NCI-H146 treated with DMSO at 0.1 percent for 48 hours (cell line): ENCODE measurements at regions not wholly inside any gene's neighbourhood (a gene's known extent, or its start where the extent isn't known, plus 50 kb on each side); places are given as distances from the start of the nearest gene placed in this dataset.
"Not testable (repeated sequence)": the region's sequence is repeated elsewhere in the genome, so short reads cannot be mapped to it uniquely, and the experiment has no call there.

Source experiments
- DNase-seq: peaks from one replicate; lab custom pipeline; 2025; ENCODE audit not compliant: unreplicated experiment; lab: John Stamatoyannopoulos, UW

DNA sequence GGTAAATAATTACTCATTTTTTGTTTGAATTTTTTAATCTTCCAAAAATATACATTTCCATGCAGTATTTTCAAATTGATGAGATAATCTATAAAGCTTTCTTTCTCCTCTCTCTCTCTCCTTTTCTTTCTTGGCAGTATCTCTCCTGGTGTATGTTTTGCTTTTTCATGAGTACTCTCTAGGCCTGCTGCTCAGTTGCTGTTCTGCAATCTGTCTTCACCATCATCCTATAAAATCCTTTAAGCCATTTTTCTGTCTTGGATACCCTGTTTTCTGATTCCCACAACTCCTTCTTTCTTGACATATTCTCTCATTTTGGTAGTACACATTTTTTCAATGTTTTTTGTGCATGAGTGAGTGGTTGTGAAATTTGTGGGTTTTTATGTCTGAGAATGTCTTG is 1558.1 kb upstream of the LRRTM3 start:
- no peak for DNase-seq

DNA sequence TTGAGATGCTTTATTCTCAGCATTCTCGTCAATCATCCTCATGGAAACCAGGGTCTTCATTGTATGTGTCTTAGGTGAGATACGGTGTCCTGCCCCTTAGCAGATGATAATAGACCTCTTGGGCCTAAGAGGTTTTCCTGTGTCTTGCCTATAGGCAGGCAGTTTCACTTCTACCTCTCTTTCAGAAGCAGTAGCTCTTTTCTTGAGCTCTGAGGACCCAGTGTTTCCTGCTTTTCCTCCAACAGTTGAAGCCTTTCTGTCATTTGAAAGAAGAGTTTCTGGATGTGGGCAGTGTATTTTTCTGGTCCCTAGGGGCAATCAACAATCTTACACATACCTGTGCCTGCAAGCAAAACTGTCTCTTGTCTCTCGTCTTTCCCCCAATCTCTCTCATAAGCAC is 1550.3 kb upstream of the LRRTM3 start:
- DNase-seq, result no peak

DNA sequence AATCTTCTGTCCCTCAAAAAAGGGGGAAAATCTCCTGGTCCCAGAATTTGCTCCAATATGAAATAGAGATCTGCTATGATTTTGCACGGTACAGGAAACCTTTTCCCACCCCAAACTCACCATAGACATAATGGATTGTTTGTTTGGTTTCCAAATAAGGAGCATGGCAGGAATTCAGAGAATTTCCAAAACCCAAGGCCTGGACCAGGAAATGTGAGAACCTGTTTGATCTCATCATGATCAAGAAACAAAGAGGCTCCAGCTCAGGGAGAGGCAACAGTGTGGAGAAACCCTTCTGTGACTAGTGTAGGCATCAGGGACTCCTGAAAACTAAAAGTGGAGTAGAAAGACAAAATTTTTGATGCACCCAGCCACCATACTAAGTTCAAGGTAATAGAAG is 1548.1 kb upstream of the LRRTM3 start:
- no peak for DNase-seq

DNA sequence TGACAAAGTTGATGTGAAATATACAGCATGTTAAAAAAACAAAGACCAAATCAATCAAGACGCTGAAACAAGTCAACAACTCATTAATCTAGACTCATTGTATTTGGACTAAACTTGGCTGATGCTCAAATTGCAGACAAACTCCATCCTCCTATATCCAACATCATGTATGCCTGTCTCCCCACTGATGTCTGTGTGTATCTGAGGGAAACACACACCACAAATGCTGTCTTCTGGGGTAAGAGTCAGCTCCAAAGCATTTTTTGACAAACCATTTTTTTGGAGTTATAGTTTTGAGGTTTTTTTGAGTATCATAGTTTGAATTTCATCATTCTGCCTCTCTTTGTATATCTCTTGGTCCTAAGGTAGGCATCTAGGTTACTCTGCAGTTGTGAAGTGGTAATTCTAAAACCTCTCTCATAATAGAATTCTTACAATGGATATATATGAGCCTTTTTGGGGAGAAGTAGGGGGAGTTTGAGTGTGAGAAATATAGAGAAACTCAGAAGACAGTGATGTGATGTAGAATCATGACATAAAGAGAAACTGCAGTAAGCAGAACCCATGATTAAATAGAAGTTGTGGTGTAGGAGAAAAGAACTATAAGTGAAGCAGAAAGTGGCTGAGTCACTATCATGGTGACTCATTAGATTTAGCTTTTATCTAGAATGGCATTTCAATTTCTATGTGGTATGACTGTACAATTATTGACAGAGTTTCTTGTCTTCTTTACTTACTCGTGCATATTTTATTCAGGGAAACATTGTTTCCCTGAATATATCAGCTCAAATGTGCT is 1531.1 kb upstream of the LRRTM3 start:
- no peak for DNase-seq

DNA sequence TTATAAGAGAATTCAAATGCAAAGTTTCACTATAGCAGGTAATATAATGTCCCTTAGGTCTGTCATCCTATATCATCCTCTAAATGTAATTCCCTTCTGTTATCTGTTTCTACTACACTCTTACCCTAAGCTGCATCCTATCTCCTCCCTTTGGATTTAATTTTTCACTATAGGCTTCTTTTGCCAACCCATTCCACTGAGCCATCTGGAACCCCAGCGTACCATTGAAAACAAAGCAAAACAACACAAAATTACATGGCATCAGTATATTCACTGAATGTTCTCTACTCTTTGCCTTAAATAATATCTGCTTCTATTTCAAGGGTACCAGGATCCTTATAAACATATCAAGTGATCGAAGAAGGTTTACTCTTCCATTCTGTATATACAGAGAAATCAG is 1530.2 kb upstream of the LRRTM3 start:
- DNase-seq, result no peak

DNA sequence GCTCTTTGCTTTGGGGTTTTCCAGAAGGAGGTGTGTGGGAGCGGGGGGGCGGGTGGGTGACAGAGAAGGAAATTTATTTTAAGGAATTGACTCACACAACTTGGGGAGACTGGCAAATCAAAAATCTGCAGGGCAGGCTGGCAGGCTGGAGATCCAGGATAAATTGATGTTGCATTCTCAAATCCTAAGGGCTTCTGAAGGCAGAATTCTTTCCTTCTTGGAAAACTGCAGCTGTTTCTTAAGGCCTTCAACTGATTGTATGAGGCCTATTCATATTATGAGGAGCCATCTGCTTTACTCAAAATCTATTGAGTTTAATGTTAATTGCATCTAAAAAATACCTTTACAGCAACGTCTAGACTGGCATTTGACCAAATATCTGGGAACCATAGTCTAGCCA is 1528.8 kb upstream of the LRRTM3 start:
- DNase-seq, result no peak

DNA sequence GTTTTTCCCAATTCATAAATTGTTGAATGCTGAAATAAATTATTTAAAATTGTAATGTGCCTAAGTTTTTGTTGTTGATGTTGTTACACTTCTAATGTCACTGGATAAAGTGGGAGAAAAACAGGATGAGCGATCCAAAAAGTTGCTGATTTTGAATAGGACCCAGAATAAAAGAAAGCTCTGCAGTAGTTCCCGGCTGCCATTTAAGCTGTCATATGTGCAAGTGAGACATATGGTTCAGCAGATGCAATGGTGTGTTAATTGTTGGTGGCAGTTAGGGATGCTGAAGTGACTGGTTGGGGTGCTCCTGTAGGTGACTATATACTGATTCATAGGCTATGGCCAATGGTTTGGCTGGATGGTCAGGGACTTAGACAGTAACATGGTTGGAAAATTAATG is 1517.4 kb upstream of the LRRTM3 start:
- DNase-seq, result no peak

DNA sequence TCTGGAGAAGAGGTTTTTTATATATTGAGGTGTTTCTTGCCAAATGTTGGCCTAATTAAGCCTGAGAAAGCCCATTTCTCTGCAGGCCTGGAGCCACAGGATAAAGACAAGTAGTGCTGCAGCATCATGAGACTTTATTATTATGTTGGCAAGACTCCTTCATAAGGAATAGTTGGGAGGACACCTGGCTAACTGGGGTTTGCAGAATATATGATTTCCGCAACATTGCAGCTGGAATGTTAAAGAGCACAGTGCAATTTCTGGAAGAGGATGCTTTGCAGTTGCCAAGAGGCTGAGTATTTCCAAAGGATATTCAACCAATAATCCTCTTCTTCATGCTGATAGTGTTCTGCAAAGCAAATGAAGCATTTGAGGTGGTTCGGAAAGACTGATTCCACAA is 1512.8 kb upstream of the LRRTM3 start:
- DNase-seq, result no peak

DNA sequence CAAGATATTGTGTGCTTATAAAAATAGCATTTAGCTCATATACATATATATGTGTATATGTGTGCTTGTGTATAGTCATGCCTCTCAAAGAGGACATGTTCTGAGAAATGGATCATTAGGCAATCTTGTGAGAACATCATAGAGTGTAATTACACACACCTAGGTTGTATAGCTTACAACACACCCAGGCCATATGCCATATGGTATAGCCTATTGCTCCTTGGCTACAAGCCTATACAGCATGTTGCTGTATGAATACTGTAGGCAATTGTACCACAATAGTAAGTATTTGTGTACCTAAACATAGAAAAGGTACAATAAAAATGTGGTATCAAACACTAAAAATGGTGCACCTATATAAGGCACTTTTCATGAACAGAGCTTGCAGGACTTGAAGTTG is 1510.5 kb upstream of the LRRTM3 start:
- no peak for DNase-seq

DNA sequence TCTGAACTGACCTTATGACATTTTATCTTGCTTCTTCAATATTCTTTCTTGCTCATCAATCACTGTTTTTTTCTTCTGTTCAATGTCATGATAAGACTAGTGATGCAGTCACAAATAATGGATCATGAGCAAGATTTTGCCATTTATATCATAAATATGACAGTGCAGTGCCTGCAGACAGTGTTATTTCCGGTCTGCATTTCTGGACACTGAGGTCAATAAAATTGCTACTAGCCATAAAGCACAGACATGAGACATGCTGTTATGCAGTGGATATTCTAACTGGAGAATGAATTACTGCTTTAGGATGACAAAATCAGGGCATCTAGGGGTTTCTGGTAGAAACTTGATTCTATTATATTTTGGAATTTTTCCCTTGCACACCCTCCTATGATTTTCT is 1509.7 kb upstream of the LRRTM3 start:
- no peak for DNase-seq

DNA sequence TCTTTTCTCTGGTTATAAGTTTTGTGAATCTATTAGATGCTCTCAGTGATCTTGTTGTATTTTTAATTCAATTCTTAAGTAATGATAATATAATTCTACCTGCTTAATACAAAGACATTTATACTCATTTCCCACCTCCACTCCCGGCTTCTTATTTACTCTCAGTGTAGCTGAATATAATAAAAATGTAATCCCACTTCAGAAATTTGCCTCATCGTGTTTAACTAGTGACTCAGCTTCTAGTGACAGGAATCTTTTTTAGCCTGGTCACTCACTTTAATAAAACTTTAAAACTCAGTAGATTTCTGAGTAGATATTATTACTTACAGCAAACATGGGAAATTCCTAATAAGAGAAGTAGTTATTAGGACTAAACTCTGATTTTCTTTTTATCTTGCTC is 1506.2 kb upstream of the LRRTM3 start:
- no peak for DNase-seq

DNA sequence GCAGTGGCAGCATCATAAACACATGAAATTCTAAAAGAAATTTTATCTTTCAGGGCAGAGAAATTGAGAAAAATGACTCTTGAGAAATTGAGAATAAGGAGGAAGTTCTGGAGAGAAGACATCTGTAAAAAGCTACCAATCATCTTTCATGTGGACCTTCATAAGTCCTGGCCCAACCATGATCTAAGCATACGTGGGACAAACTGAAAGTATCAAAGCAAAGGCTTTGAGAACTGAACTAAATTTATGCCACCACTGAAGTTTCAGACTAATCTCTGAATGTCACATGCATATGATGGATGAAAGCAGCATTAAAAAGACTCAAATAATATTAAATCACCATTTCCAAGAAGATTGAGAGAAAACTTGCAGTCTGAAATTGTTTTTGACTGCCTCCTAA is 1502.8 kb upstream of the LRRTM3 start:
- no peak for DNase-seq

DNA sequence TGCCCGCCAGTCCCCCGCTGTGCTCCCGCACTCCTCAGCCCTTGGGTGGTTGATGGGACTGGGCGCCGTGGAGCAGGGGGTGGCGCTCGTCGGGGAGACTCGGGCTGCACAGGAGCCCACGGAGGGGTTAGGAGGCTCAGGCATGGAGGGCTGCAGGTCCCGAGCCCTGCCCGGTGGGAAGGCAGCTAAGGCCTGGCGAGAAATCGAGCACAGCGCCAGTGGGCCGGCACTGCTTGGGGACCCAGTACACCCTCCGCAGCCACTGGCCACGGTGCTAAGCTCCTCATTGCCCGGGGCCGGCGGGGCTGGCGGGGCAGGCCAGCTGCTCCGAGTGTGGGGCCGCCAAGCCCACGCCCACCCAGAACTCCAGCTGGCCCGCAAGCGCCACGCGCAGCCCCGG is 1496.5 kb upstream of the LRRTM3 start:
- not testable (repeated sequence) for DNase-seq

DNA sequence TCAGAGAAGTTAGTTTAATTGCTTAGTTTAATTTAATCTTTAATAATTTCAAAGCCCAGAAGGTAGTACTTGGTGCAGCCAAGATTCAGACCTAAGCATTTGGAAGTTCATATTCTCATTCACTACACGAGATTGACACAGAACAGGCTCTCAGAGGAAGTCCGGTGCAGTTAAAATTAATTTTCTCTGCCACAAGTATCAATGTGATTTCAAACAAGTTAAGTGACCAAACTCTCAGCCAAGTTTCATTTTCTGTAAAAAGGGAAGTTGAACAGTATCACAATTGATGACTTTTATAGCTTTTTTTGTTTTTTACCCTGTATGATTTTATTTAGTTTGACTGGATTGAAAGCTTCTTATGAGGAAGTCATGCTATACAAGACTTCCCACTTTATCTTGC is 1494.9 kb upstream of the LRRTM3 start:
- no peak for DNase-seq

DNA sequence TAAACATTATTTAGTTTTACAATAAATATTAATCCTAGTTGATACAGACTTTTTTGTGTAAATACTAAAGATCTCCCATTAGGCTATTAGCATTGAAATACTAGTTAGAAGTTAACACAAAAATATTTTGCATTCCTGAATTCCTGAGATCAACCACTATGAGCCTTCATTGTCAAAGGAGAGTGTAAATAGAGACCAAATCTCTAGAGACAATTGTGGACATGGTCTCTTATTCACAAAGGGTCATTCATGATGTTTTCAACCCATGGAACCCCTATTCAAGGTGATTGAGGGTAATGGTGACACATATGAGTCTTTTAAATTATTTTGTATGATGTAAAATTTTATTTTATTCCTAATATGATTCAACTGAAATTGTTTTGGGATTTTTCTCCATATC is 1454.8 kb upstream of the LRRTM3 start:
- DNase-seq, result no peak

DNA sequence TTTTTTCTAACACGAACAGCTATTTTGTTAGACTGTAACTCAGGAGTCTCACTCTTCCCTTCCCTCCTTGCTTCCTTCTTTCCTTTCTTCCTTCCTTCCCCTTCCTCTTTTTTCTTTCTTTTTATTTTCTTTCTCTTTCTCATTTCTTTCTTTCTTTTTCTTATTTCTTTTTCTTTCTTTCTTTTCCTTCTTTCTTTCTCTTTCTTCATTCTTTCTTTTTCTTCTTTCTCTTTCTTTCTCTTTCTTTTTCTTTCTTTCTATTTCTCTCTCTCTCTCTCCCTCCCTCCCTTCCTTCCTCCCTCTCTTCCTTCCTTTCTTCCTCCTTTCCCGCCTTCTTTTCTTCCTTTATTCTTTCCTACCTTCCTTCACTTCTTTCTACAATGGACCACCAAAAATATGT is 1443.0 kb upstream of the LRRTM3 start:
- no peak for DNase-seq

DNA sequence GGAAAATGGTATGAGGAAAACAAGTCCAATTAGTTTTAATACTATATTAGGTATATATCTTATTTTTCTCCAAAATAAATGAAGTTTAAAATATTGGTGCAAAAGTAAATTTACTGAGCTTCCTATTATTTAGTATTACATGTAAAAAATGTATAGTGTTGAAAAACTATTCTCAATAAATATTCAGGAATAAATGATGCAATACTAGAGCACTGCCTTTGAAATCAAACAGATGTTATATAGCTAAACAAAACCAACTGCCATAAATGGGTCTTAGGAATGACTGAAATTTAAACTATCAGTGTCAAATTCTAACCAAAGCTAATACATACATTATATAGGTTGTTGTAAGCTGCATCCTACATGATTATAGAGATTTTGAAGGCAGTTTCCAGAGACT is 1434.0 kb upstream of the LRRTM3 start:
- no peak for DNase-seq

DNA sequence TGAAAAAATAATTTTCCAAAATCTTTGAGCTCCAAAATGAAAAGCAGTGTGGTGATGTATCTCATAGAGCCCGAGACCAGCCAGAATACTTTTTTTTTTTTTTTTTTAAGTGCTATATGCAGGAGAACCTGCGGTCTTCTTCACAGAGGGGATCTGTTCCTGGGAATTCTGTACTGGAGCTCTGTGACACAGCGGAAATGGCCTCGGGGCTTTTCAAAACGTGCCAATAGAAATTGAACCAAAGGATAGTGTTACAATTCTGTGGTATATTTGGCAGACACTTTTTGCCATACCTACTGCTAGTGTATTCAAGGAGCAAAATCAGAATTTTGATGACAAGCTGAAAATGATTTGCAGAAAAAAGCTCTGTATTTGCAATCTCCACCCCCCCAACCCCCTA is 1429.3 kb upstream of the LRRTM3 start:
- no peak for DNase-seq

DNA sequence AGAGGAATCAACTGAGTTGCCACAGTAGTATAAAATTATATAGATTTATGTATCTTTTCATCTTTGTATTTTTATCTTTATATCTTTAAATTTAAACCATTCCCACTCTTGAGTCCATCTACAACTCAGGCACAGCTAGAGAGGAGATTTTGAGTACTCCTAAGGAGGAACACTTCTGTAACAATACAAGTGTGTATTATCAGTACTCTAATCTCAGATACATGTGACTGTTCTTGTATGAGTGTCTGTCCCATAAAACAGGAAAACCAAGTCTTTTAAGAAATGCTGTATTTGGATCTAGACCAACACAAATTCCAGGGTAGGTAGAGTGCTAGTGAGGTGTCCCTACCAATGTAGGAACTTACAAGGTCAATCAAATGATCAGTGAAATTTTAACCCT is 1428.0 kb upstream of the LRRTM3 start:
- no peak for DNase-seq

DNA sequence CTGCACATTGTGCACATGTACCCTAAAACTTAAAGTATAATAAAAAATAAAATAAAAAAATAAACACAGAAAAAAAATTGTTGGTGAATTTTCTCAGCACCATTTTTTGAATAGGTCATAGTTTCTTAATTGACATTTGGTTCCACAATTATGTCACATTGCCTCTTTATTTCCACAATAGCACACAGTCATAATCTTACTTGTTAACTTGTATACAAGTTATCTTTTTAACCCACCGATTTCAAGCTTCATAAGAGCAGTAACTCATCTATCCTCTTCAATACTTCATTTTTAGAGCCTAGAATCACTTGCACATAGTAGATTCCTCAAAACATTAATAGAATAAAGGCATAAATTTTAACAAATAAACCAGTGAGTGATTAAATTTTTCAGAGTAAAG is 1425.1 kb upstream of the LRRTM3 start:
- DNase-seq, result no peak

DNA sequence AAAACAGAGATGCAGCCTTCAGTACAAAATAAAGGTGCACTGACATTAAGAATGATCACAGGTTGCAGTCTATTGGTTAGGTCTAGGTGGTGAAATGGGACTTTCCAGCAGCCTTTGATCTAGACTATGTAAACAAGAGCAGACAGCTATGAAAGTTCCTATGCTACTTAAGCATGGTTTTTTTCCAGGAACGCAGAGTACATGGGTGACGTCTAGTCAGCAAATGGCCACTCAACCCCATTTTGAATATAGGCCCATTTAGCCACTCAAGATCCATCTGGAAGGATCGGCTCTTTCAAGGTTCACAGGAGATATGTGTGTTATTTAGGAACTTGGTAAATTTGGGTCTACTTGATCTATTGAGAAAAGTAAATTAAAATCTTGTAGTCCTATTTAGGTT is 1424.6 kb upstream of the LRRTM3 start:
- no peak for DNase-seq

DNA sequence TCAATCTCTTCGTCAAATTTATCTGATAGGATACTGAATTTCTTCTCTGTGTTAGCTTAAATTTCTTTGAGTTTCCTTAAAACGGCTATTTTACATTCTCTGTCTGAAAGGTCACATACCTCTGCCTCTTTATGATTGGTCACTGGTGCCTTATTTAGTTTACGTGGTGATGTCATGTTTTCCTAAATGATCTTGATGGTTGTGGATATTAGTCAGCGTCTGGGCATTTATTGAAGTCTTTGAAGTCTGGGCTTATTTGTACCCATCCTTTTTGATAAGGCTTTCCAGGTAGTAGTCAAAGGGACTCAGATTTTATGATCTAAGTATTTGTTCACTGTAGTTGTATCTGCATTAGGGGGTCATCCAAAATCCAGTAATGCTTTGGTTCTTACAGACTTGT is 1407.5 kb upstream of the LRRTM3 start:
- DNase-seq, result no peak

DNA sequence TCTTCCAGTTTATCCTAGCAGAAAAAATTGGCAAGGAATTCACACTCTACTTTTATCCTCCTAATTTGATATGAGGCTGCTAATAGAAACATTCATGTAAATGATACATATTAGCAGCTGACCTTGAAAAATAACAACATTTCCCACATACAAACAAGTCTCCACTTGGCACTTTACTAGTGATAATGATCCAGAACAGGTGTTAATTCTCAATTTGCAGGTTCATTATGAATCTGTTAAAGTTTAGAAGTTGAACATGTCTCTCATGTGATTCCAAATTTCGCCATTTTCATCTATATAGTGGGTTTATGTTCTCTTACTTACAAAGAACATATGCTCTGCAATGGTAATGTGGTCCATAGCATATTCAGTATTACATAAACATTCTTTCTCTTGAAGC is 1396.8 kb upstream of the LRRTM3 start:
- no peak for DNase-seq

DNA sequence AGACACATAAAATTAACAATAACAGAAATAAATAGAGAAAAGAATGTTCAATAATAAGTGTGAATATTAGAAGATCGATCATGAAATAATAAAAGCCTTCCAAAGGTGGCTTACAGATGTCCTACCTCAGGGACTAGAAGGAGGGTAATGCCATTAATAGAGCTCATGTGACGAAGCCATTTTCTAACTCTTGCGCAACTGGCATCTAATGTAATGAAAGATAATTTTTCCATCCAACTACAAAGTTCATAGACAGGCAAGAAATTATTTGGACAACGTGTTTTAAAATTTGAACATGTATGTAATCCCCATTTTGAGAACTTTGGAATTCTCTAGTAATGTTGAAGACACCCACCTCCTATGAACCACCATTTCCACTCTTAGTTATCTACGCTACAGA is 1394.3 kb upstream of the LRRTM3 start:
- DNase-seq, result no peak
